ENCODE measurements at regions not wholly inside any gene's neighbourhood (a gene's known extent, or its start where the extent isn't known, plus 50 kb on each side); places are given as distances from the start of the nearest gene placed in this dataset.

GRCh38 chr6:170232186-170233002, 58.5 kb downstream of the DLL1 start:
- no peak for DNase-seq (ENCODE audit: low read depth in 2 of 2)

- DNase-seq (ENCODE audit: low read depth in 2 of 2), result no peak
These were observed 59.3 kb downstream of the DLL1 start for GRCh38 chr6:170231293-170232185.

- DNase-seq (ENCODE audit: low read depth in 2 of 2), result no peak
These were observed 60.2 kb downstream of the DLL1 start for GRCh38 chr6:170230520-170231292.

- no peak for DNase-seq (ENCODE audit: low read depth in 2 of 2)
These were observed 60.9 kb downstream of the DLL1 start for GRCh38 chr6:170229851-170230519.

- DNase-seq (ENCODE audit: low read depth in 2 of 2), result no peak
These were observed 61.5 kb downstream of the DLL1 start for GRCh38 chr6:170229396-170229795.

GRCh38 chr6:170228946-170229310, 62.0 kb downstream of the DLL1 start:
- no peak for DNase-seq (ENCODE audit: low read depth in 2 of 2)

- DNase-seq (ENCODE audit: low read depth in 2 of 2), result no peak
These were observed 62.6 kb downstream of the DLL1 start for GRCh38 chr6:170227996-170228945.

- no peak for DNase-seq (ENCODE audit: low read depth in 2 of 2)
These were observed 63.3 kb downstream of the DLL1 start for GRCh38 chr6:170227521-170227983.

- DNase-seq (ENCODE audit: low read depth in 2 of 2), result no peak
These were observed 64.2 kb downstream of the DLL1 start for GRCh38 chr6:170226647-170227046.

GRCh38 chr6:170225852-170226417, 64.9 kb downstream of the DLL1 start:
- DNase-seq (ENCODE audit: low read depth in 2 of 2), result no peak

- DNase-seq (ENCODE audit: low read depth in 2 of 2), result no peak
These were observed 65.9 kb downstream of the DLL1 start for GRCh38 chr6:170224694-170225660.

- DNase-seq (ENCODE audit: low read depth in 2 of 2), result no peak
These were observed 66.9 kb downstream of the DLL1 start for GRCh38 chr6:170223718-170224693.

- no peak for DNase-seq (ENCODE audit: low read depth in 2 of 2)
These were observed 68.1 kb downstream of the DLL1 start for GRCh38 chr6:170222498-170223471.

GRCh38 chr6:170221753-170222400, 69.0 kb downstream of the DLL1 start:
- DNase-seq (ENCODE audit: low read depth in 2 of 2), result no peak

GRCh38 chr6:170221052-170221752, 69.7 kb downstream of the DLL1 start:
- no peak for DNase-seq (ENCODE audit: low read depth in 2 of 2)
